ENCODE measurements at regions not wholly inside any gene's neighbourhood (a gene's known extent, or its start where the extent isn't known, plus 50 kb on each side); places are given as distances from the start of the nearest gene placed in this dataset.

DNA sequence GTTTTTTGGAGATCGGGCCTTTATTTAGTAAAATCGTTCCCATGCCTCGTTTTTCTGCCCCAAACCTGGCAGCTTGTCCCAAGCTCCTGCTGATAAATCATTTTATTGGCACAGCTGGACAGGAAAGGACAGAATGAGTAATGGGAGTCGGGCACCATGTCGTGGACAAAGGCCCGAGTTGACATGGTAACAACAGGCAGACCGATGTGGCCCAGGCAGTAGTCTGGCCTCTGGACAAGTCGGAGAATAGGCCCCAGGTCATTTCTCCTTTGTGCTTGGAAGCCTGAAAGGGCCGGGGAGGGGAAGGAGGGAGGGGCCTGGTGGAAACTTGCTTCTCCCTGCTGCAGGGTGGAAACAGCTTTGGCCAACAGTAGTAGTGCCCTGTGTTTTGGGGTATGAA is 234.9 kb downstream of the SUDS3 start:
- TF ChIP-seq, protein P1, sequence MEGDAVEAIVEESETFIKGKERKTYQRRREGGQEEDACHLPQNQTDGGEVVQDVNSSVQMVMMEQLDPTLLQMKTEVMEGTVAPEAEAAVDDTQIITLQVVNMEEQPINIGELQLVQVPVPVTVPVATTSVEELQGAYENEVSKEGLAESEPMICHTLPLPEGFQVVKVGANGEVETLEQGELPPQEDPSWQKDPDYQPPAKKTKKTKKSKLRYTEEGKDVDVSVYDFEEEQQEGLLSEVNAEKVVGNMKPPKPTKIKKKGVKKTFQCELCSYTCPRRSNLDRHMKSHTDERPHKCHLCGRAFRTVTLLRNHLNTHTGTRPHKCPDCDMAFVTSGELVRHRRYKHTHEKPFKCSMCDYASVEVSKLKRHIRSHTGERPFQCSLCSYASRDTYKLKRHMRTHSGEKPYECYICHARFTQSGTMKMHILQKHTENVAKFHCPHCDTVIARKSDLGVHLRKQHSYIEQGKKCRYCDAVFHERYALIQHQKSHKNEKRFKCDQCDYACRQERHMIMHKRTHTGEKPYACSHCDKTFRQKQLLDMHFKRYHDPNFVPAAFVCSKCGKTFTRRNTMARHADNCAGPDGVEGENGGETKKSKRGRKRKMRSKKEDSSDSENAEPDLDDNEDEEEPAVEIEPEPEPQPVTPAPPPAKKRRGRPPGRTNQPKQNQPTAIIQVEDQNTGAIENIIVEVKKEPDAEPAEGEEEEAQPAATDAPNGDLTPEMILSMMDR (IDR thresholded peaks at IDR 0.05; ENCODE audit: borderline replicate concordance, extremely low read depth, low read length, poor library complexity, severe bottlenecking) = no peak
- no peak for TF ChIP-seq EZH2 (IDR thresholded peaks at IDR 0.05; ENCODE audit: borderline replicate concordance, low read depth, low read length, severe bottlenecking)
